WTC11 (cell line): ENCODE measurements at regions not wholly inside any gene's neighbourhood (a gene's known extent, or its start where the extent isn't known, plus 50 kb on each side); places are given as distances from the start of the nearest gene placed in this dataset.

Experiments
- ATAC-seq: fragments of 200-7000 bp; cut with Tn5 transposase; 2 replicates; pipeline ENCODE4 v1.10.0; 2021; ENCODE audit warnings: mild to moderate bottlenecking, moderate library complexity
- CTCF ChIA-PET: fragments of 300-600 bp; sonication (Branson Sonifier 250); formaldehyde crosslinking; loops from one replicate; lab custom pipeline; 2021; ENCODE audit warnings: antibody characterized with exemption; lab: Charles Lee
- POLR2A ChIA-PET: fragments of 350-600 bp; sonication (Branson Sonifier 250); formaldehyde crosslinking; loops from one replicate; lab custom pipeline; 2021; ENCODE audit warnings: antibody characterized with exemption; lab: Charles Lee
- DNase-seq: peaks from one replicate; pipeline ENCODE4 v3.0.0; 2021; ENCODE audit warnings: low spot score
- H3K27ac Mint-ChIP-seq: 2 replicates; pipeline ENCODE4 v1.8.0; 2021; ENCODE audit warnings: mixed read lengths
- H3K27me3 Mint-ChIP-seq: 2 replicates; pipeline ENCODE4 v1.8.0; 2021; ENCODE audit warnings: low read depth, mild to moderate bottlenecking, moderate library complexity, mixed read lengths
- H3K36me3 Mint-ChIP-seq: 2 replicates; pipeline ENCODE4 v1.8.0; 2021; ENCODE audit warnings: mixed read lengths
- H3K4me1 Mint-ChIP-seq: 2 replicates; pipeline ENCODE4 v1.8.0; 2022; ENCODE audit warnings: mixed read lengths
- H3K4me3 Mint-ChIP-seq: 2 replicates; pipeline ENCODE4 v1.8.0; 2021; ENCODE audit warnings: mild to moderate bottlenecking, moderate library complexity, mixed read lengths
- H3K9me3 Mint-ChIP-seq: 2 replicates; pipeline ENCODE4 v1.8.0; 2021; ENCODE audit warnings: mixed read lengths
- ELF4 ChIP-seq: sonication (generic); formaldehyde crosslinking; IDR thresholded peaks from 2 replicates; pipeline ENCODE4 v1.8.1; 2022; ENCODE audit warnings: low read depth, mild to moderate bottlenecking, moderate library complexity, missing genetic modification reagents
- ESRRA ChIP-seq: sonication (generic); formaldehyde crosslinking; IDR thresholded peaks from 2 replicates; pipeline ENCODE4 v1.8.1; 2022; ENCODE audit warnings: mild to moderate bottlenecking, missing genetic modification reagents, borderline replicate concordance
- IRF2 ChIP-seq: sonication (generic); formaldehyde crosslinking; IDR thresholded peaks from 2 replicates; pipeline ENCODE4 v1.8.0; 2022; ENCODE audit warnings: low read depth, missing genetic modification reagents, borderline replicate concordance
- JAZF1 ChIP-seq: fragments of 250-450 bp; sonication (Bioruptor Pico); IDR thresholded peaks from 2 replicates; pipeline ENCODE4 v1.9.0; 2021; ENCODE audit warnings: moderate library complexity, mild to moderate bottlenecking, inconsistent platforms
- MYBL2 ChIP-seq: sonication (generic); formaldehyde crosslinking; IDR thresholded peaks from 2 replicates; pipeline ENCODE4 v1.8.1; 2023; ENCODE audit warnings: mild to moderate bottlenecking, moderate library complexity, missing genetic modification reagents
- NFYB ChIP-seq: sonication (generic); formaldehyde crosslinking; conservative IDR thresholded peaks from 2 replicates; pipeline ENCODE4 v1.8.0; 2022; ENCODE audit warnings: low read depth, missing genetic modification reagents
- TCF7 ChIP-seq: sonication (generic); formaldehyde crosslinking; IDR thresholded peaks from 2 replicates; pipeline ENCODE4 v1.8.0; 2022; ENCODE audit warnings: mild to moderate bottlenecking, low read depth, missing genetic modification reagents, moderate library complexity
- ZNF121 ChIP-seq: sonication (generic); formaldehyde crosslinking; IDR thresholded peaks from 2 replicates; pipeline ENCODE4 v1.8.0; 2023; ENCODE audit warnings: missing genetic modification reagents
- ZNF317 ChIP-seq: sonication (generic); formaldehyde crosslinking; IDR thresholded peaks from 2 replicates; pipeline ENCODE4 v1.8.1; 2023; ENCODE audit warnings: low read depth, mild to moderate bottlenecking, moderate library complexity, missing genetic modification reagents, borderline replicate concordance
- ZNF671 ChIP-seq: fragments of 250-450 bp; sonication (Bioruptor Pico); IDR thresholded peaks from 2 replicates; pipeline ENCODE4 v1.8.0; 2021; ENCODE audit warnings: mild to moderate bottlenecking
- TF ChIP-seq, protein P1 (sequence below): sonication (generic); formaldehyde crosslinking; conservative IDR thresholded peaks from 2 replicates; pipeline ENCODE4 v1.8.1; 2023; ENCODE audit warnings: mild to moderate bottlenecking, low read depth, missing genetic modification reagents, moderate library complexity
- TF ChIP-seq, protein P2 (sequence below): sonication (generic); formaldehyde crosslinking; IDR thresholded peaks from 2 replicates; pipeline ENCODE4 v1.8.1; 2022; ENCODE audit warnings: mild to moderate bottlenecking, moderate library complexity, missing genetic modification reagents
- TF ChIP-seq, protein P3 (sequence below): sonication (generic); formaldehyde crosslinking; IDR thresholded peaks from 2 replicates; pipeline ENCODE4 v1.8.0; 2023; ENCODE audit warnings: missing genetic modification reagents, mild to moderate bottlenecking, borderline replicate concordance
- TF ChIP-seq, protein P4 (sequence below): sonication (generic); formaldehyde crosslinking; IDR thresholded peaks from 2 replicates; pipeline ENCODE4 v1.8.1; 2023; ENCODE audit warnings: mild to moderate bottlenecking, missing genetic modification reagents, moderate library complexity
- TF ChIP-seq, protein P5 (sequence below): fragments of 250-450 bp; sonication (Bioruptor Pico); IDR thresholded peaks from 2 replicates; pipeline ENCODE4 v2.1.2; 2022; ENCODE audit warnings: mild to moderate bottlenecking, moderate library complexity

DNA sequence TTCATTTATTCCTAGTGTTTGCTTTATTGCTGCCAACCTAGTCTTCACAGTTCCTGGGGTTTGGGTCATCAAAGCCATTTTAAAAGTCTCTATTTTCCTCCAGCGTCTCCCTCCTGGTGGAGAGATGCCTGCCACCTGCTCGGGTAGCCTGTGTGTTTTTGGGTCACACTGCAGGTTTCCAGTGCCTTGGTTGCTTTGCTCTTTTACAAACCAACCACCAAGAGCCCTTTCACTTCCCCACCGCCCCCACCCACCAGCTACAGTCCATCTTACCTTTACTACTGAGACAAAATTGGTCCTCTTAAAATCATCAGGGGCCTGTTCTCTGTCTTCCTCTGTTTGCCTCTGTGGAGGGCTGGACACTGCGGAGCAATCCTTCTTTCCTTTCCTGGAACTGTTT lies 280.5 kb upstream of the GATB start (continued):
- TF ChIP-seq, protein P1, sequence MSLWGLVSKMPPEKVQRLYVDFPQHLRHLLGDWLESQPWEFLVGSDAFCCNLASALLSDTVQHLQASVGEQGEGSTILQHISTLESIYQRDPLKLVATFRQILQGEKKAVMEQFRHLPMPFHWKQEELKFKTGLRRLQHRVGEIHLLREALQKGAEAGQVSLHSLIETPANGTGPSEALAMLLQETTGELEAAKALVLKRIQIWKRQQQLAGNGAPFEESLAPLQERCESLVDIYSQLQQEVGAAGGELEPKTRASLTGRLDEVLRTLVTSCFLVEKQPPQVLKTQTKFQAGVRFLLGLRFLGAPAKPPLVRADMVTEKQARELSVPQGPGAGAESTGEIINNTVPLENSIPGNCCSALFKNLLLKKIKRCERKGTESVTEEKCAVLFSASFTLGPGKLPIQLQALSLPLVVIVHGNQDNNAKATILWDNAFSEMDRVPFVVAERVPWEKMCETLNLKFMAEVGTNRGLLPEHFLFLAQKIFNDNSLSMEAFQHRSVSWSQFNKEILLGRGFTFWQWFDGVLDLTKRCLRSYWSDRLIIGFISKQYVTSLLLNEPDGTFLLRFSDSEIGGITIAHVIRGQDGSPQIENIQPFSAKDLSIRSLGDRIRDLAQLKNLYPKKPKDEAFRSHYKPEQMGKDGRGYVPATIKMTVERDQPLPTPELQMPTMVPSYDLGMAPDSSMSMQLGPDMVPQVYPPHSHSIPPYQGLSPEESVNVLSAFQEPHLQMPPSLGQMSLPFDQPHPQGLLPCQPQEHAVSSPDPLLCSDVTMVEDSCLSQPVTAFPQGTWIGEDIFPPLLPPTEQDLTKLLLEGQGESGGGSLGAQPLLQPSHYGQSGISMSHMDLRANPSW (CRISPR knock-in tag) = no peak
- TF ChIP-seq MYBL2 = no peak
- no peak for TF ChIP-seq ZNF121 (CRISPR knock-in tag)
- TF ChIP-seq, protein P2, sequence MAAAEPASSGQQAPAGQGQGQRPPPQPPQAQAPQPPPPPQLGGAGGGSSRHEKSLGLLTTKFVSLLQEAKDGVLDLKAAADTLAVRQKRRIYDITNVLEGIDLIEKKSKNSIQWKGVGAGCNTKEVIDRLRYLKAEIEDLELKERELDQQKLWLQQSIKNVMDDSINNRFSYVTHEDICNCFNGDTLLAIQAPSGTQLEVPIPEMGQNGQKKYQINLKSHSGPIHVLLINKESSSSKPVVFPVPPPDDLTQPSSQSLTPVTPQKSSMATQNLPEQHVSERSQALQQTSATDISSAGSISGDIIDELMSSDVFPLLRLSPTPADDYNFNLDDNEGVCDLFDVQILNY (CRISPR knock-in tag) = no peak
- TF ChIP-seq NFYB (CRISPR knock-in tag) = no peak
- no peak for TF ChIP-seq ESRRA
- no peak for TF ChIP-seq IRF2 (CRISPR knock-in tag)
- no peak for TF ChIP-seq TCF7 (CRISPR knock-in tag)
- TF ChIP-seq ZNF317 (CRISPR knock-in tag) = no peak

DNA sequence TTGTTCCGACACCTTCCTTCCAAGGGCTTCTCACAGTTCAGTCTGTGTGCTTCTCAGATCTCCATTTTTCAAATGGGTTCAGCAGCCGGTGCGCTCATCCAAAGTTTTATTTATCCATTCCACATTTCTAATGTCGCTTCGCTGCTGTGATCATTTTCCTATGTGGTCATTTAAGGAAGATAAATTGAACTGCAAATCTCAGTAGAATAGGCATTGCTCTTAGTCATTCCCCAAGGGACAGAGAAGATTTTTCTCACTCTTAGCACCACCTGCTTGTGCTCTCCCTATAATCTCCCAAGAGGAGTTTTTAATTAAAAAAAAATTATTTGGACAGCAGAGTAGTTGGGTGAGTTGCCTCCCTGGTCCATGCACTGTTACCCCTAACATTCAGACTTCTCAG lies 278.9 kb upstream of the GATB start:
- Mint-ChIP-seq H3K27ac (no peak overlapping the region), H3K9me3 (peaks cover 22% of the 10 kb centered on the region), H3K36me3 (peaks cover 12% of the 10 kb centered on the region), H3K4me3 (no peak overlapping the region), H3K4me1 (peaks cover 3% of the 10 kb centered on the region), H3K27me3 (peaks cover 9% of the 10 kb centered on the region)
- ChIA-PET POLR2A (no interaction called here), CTCF (no interaction called here)
- TF ChIP-seq ELF4 (CRISPR knock-in tag) = no peak
- TF ChIP-seq, protein P3, sequence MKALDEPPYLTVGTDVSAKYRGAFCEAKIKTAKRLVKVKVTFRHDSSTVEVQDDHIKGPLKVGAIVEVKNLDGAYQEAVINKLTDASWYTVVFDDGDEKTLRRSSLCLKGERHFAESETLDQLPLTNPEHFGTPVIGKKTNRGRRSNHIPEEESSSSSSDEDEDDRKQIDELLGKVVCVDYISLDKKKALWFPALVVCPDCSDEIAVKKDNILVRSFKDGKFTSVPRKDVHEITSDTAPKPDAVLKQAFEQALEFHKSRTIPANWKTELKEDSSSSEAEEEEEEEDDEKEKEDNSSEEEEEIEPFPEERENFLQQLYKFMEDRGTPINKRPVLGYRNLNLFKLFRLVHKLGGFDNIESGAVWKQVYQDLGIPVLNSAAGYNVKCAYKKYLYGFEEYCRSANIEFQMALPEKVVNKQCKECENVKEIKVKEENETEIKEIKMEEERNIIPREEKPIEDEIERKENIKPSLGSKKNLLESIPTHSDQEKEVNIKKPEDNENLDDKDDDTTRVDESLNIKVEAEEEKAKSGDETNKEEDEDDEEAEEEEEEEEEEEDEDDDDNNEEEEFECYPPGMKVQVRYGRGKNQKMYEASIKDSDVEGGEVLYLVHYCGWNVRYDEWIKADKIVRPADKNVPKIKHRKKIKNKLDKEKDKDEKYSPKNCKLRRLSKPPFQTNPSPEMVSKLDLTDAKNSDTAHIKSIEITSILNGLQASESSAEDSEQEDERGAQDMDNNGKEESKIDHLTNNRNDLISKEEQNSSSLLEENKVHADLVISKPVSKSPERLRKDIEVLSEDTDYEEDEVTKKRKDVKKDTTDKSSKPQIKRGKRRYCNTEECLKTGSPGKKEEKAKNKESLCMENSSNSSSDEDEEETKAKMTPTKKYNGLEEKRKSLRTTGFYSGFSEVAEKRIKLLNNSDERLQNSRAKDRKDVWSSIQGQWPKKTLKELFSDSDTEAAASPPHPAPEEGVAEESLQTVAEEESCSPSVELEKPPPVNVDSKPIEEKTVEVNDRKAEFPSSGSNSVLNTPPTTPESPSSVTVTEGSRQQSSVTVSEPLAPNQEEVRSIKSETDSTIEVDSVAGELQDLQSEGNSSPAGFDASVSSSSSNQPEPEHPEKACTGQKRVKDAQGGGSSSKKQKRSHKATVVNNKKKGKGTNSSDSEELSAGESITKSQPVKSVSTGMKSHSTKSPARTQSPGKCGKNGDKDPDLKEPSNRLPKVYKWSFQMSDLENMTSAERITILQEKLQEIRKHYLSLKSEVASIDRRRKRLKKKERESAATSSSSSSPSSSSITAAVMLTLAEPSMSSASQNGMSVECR = no peak
- TF ChIP-seq, protein P4, sequence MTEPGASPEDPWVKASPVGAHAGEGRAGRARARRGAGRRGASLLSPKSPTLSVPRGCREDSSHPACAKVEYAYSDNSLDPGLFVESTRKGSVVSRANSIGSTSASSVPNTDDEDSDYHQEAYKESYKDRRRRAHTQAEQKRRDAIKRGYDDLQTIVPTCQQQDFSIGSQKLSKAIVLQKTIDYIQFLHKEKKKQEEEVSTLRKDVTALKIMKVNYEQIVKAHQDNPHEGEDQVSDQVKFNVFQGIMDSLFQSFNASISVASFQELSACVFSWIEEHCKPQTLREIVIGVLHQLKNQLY = no peak
- no peak for TF ChIP-seq MYBL2
- TF ChIP-seq JAZF1 (CRISPR knock-in tag) = no peak
- TF ChIP-seq, protein P5, sequence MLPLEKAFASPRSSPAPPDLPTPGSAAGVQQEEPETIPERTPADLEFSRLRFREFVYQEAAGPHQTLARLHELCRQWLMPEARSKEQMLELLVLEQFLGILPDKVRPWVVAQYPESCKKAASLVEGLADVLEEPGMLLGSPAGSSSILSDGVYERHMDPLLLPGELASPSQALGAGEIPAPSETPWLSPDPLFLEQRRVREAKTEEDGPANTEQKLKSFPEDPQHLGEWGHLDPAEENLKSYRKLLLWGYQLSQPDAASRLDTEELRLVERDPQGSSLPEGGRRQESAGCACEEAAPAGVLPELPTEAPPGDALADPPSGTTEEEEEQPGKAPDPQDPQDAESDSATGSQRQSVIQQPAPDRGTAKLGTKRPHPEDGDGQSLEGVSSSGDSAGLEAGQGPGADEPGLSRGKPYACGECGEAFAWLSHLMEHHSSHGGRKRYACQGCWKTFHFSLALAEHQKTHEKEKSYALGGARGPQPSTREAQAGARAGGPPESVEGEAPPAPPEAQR (CRISPR knock-in tag) = no peak
- TF ChIP-seq ZNF671 = no peak
- ATAC-seq (no peak), DNase-seq (no peak)
